ENCODE measurements at regions not wholly inside any gene's neighbourhood (a gene's known extent, or its start where the extent isn't known, plus 50 kb on each side); places are given as distances from the start of the nearest gene placed in this dataset.
A peak's percentile ranks its signal among the peaks of the same experiment; 100 is the strongest.
"Not testable (repeated sequence)": the region's sequence is repeated elsewhere in the genome, so short reads cannot be mapped to it uniquely, and the experiment has no call there.

GRCh38 chrX:85808217-85808616 lies 239.1 kb downstream of the CHM start:
- FAIRE-seq (no peak), DNase-seq (ENCODE audit: insufficient read length, low spot score) (no peak)
- TF ChIP-seq, protein P1, sequence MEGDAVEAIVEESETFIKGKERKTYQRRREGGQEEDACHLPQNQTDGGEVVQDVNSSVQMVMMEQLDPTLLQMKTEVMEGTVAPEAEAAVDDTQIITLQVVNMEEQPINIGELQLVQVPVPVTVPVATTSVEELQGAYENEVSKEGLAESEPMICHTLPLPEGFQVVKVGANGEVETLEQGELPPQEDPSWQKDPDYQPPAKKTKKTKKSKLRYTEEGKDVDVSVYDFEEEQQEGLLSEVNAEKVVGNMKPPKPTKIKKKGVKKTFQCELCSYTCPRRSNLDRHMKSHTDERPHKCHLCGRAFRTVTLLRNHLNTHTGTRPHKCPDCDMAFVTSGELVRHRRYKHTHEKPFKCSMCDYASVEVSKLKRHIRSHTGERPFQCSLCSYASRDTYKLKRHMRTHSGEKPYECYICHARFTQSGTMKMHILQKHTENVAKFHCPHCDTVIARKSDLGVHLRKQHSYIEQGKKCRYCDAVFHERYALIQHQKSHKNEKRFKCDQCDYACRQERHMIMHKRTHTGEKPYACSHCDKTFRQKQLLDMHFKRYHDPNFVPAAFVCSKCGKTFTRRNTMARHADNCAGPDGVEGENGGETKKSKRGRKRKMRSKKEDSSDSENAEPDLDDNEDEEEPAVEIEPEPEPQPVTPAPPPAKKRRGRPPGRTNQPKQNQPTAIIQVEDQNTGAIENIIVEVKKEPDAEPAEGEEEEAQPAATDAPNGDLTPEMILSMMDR (IDR thresholded peaks at IDR 0.05; ENCODE audit: insufficient read depth, missing control alignments), result no peak

GRCh38 chrX:85772391-85772790 lies 275.0 kb downstream of the CHM start:
- FAIRE-seq; DNase-seq (ENCODE audit: insufficient read length, low spot score): not testable (repeated sequence)

DNA sequence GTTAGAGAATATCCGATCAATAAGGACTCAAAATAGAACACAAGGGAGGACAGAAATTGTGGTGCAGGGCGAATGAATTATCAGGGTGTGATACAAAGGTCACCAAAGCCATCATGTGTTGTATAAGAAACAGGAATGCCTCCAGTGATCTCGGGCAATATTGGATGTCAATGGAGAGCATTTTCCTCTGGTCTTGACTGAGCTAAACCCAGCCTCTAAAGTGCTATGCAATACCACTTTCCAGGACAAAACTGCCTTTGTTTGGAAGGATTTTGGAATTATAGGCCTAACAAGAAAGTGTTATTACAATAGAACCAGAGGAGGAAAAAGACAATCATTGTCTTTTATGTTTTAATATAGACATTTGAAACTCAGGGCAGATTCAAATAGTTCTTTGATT lies 281.7 kb downstream of the CHM start:
- no peak for FAIRE-seq

GRCh38 chrX:85723025-85723424 lies 324.3 kb downstream of the CHM start:
- FAIRE-seq, result peak; percentile 21
- DNase-seq (ENCODE audit: insufficient read length, low spot score), result not testable (repeated sequence)

More for the DNA sequence above, 281.7 kb downstream of the CHM start:
- TF ChIP-seq, protein P1 (IDR thresholded peaks at IDR 0.05; ENCODE audit: insufficient read depth, missing control alignments), result no peak
- no peak for DNase-seq (ENCODE audit: insufficient read length, low spot score)

GRCh38 chrX:85703233-85703632 lies 323.8 kb upstream of the POF1B start:
- FAIRE-seq; DNase-seq (ENCODE audit: insufficient read length, low spot score): not testable (repeated sequence)

DNA sequence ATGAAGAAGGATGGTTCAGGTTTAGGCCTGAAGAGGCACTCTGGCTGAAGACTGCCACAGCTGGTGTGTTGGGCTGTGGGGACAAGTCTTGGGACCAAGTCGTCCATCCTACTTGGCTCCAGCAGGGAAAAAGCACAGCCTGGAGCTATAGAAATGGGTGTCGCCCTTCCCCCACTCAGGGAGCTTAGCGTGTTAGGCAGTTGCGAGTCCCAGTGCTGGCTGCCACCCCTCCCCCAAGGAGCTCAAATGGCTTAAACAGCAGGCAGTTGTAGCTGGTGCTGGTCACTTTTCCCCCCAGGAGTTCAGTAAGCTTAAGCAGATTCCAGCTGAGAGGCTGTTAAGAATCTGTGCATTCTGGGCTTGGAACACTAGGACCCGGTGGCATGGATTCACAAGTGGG lies 319.5 kb upstream of the POF1B start:
- no peak for FAIRE-seq
- TF ChIP-seq, protein P1 (IDR thresholded peaks at IDR 0.05; ENCODE audit: insufficient read depth, missing control alignments), result no peak
- no peak for DNase-seq (ENCODE audit: insufficient read length, low spot score)

GRCh38 chrX:85685843-85686242 lies 306.4 kb upstream of the POF1B start:
- DNase-seq (ENCODE audit: insufficient read length, low spot score), result no peak
- TF ChIP-seq, protein P1 (IDR thresholded peaks at IDR 0.05; ENCODE audit: insufficient read depth, missing control alignments), result no peak
- FAIRE-seq, result no peak

- FAIRE-seq (no peak), DNase-seq (ENCODE audit: insufficient read length, low spot score) (no peak)
- TF ChIP-seq, protein P1 (IDR thresholded peaks at IDR 0.05; ENCODE audit: insufficient read depth, missing control alignments), result no peak
Observed at GRCh38 chrX:85666471-85666870, 287.0 kb upstream of the POF1B start.

DNA sequence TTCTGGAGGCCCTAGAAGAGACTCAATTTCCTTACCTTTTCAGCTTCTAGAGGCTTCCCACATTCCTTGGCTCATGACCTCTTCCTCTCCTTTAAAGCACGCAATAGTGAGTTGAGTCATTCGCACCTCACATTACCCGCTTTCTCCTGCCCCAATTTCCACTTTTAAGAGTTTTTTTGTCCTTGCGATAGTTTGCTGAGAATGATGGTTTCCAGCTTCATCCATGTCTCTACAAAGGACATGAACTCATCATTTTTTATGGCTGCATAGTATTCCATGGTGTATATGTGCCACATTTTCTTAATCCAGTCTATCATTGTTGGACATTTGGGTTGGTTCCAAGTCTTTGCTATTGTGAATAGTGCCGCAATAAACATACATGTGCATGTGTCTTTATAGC lies 284.5 kb upstream of the POF1B start:
- FAIRE-seq; DNase-seq (ENCODE audit: insufficient read length, low spot score): not testable (repeated sequence)

GRCh38 chrX:85630901-85631300 lies 251.4 kb upstream of the POF1B start:
- TF ChIP-seq, protein P1 (IDR thresholded peaks at IDR 0.05; ENCODE audit: insufficient read depth, missing control alignments), result no peak
- DNase-seq (ENCODE audit: insufficient read length, low spot score) (no peak), FAIRE-seq (no peak)

All from D721Med (cell line).